ENCODE measurements at regions not wholly inside any gene's neighbourhood (a gene's known extent, or its start where the extent isn't known, plus 50 kb on each side); places are given as distances from the start of the nearest gene placed in this dataset.

GRCh38 chr6:166785131-166785530, 158.1 kb upstream of the RPS6KA2 start:
- TF ChIP-seq CTCF (IDR thresholded peaks at IDR 0.05; ENCODE audit: low read depth, low read length, missing control alignments): no peak
- DNase-seq (ENCODE audit: extremely low read depth, low read depth): no peak
- H3K4me3 ChIP-seq (replicated peaks; ENCODE audit: low read depth, low read length): no peak overlapping the region

GRCh38 chr6:166784691-166785090, 157.6 kb upstream of the RPS6KA2 start:
- no peak overlapping the region for H3K4me3 ChIP-seq (replicated peaks; ENCODE audit: low read depth, low read length)
- DNase-seq (ENCODE audit: extremely low read depth, low read depth): no peak
- TF ChIP-seq CTCF (IDR thresholded peaks at IDR 0.05; ENCODE audit: low read depth, low read length, missing control alignments): no peak

- no peak for DNase-seq (ENCODE audit: extremely low read depth, low read depth)
- TF ChIP-seq CTCF (IDR thresholded peaks at IDR 0.05; ENCODE audit: low read depth, low read length, missing control alignments): no peak
- no peak overlapping the region for H3K4me3 ChIP-seq (replicated peaks; ENCODE audit: low read depth, low read length)
Measured at GRCh38 chr6:166782520-166782919, 155.5 kb upstream of the RPS6KA2 start.

GRCh38 chr6:166781331-166781730, 154.3 kb upstream of the RPS6KA2 start:
- no peak for TF ChIP-seq CTCF (IDR thresholded peaks at IDR 0.05; ENCODE audit: low read depth, low read length, missing control alignments)
- no peak for DNase-seq (ENCODE audit: extremely low read depth, low read depth)
- no peak overlapping the region for H3K4me3 ChIP-seq (replicated peaks; ENCODE audit: low read depth, low read length)

- DNase-seq (ENCODE audit: extremely low read depth, low read depth): no peak
- TF ChIP-seq CTCF (IDR thresholded peaks at IDR 0.05; ENCODE audit: low read depth, low read length, missing control alignments): no peak
- H3K4me3 ChIP-seq (replicated peaks; ENCODE audit: low read depth, low read length): no peak overlapping the region
Measured at GRCh38 chr6:166779963-166780683, 153.1 kb upstream of the RPS6KA2 start.

GRCh38 chr6:166779381-166779780, 152.3 kb upstream of the RPS6KA2 start:
- H3K4me3 ChIP-seq (replicated peaks; ENCODE audit: low read depth, low read length): no peak overlapping the region
- no peak for TF ChIP-seq CTCF (IDR thresholded peaks at IDR 0.05; ENCODE audit: low read depth, low read length, missing control alignments)
- DNase-seq (ENCODE audit: extremely low read depth, low read depth): no peak

GRCh38 chr6:166778776-166779175, 151.7 kb upstream of the RPS6KA2 start:
- H3K4me3 ChIP-seq (replicated peaks; ENCODE audit: low read depth, low read length): no peak overlapping the region
- no peak for TF ChIP-seq CTCF (IDR thresholded peaks at IDR 0.05; ENCODE audit: low read depth, low read length, missing control alignments)
- DNase-seq (ENCODE audit: extremely low read depth, low read depth): no peak
